ENCODE measurements at regions not wholly inside any gene's neighbourhood (a gene's known extent, or its start where the extent isn't known, plus 50 kb on each side); places are given as distances from the start of the nearest gene placed in this dataset.

- TF ChIP-seq PML (IDR thresholded peaks at IDR 0.05; ENCODE audit: low read length) (no peak), MAX (IDR thresholded peaks at IDR 0.05; ENCODE audit: low read depth, low read length) (no peak), TCF3 (IDR thresholded peaks at IDR 0.05; ENCODE audit: borderline replicate concordance, insufficient read depth, low read depth, low read length) (no peak), RB1 (IDR thresholded peaks at IDR 0.05; ENCODE audit: borderline replicate concordance) (no peak), LARP7 (IDR thresholded peaks at IDR 0.05) (no peak), CHD2 (IDR thresholded peaks at IDR 0.05; ENCODE audit: borderline replicate concordance, low read depth, low read length) (no peak), BRCA1 (IDR thresholded peaks at IDR 0.05; ENCODE audit: low read depth, low read length) (no peak)
Measured at GRCh38 chr1:184910691-184911091, 63.6 kb downstream of the NIBAN1 start (continued).

GRCh38 chr1:184910005-184910404 is 64.3 kb downstream of the NIBAN1 start:
- POLR2A ChIA-PET, result no interaction called here
- SMC1A ChIA-PET (ENCODE audit: uncharacterized antibody, unreplicated experiment), result interaction anchor here (1.0 to 1.5 kb wide), 3 partner anchors 10 to 27 kb away, joined by 3 to 4 read pairs (median 4); no protein-coding TSS in a partner anchor
- CTCF ChIA-PET, result interaction anchor here (1.5 kb wide), 1 partner anchor 105 kb away, joined by 4 read pairs; no protein-coding TSS in a partner anchor
- no peak for DNase-seq (ENCODE audit: low read depth, low spot score)
- H3K9ac ChIP-seq (ENCODE audit: control insufficient read depth, insufficient read depth, low read length), result no peak overlapping the region
- H2AFZ ChIP-seq (ENCODE audit: control insufficient read depth, low read depth, low read length), result no peak overlapping the region
- H3K4me3 ChIP-seq, result no peak overlapping the region
- H3K4me1 ChIP-seq (ENCODE audit: control insufficient read depth, insufficient read depth, low read length), result peaks cover 7% of the 10 kb centered on the region
- intact Hi-C loops (cut with micrococcal nuclease; ENCODE audit: unreplicated experiment), result no loop called here
- WGBS (ENCODE audit: insufficient coverage, insufficient replicate concordance, low lambda C conversion rate, missing lambda C conversion rate), result 52% methylated on average over 2 of the region's 2 CpGs
- no peak overlapping the region for H3K4me2 ChIP-seq (ENCODE audit: control insufficient read depth, insufficient read depth)
- in situ Hi-C loops (cut with MboI), result no loop called here
- H3K36me3 ChIP-seq (ENCODE audit: control insufficient read depth in 2 of 2, insufficient read depth in 2 of 2, low read length in 1 of 2), result no peaks in the 10 kb centered on the region
- RAD21 ChIA-PET (ENCODE audit: unreplicated experiment), result no interaction called here
- no peaks in the 10 kb centered on the region for H3K27me3 ChIP-seq (replicated peaks in 1 of 2; ENCODE audit: control insufficient read depth in 2 of 2, insufficient read depth in 2 of 2, low read length in 1 of 2)
- no peaks in the 10 kb centered on the region for H4K20me1 ChIP-seq (ENCODE audit: control insufficient read depth, insufficient read depth)
- ATAC-seq, result no peak
- FAIRE-seq, result no peak
- H3K79me2 ChIP-seq (ENCODE audit: control insufficient read depth, insufficient read depth, low read length), result no peaks in the 10 kb centered on the region
- H3K9me3 ChIP-seq (replicated peaks; ENCODE audit: control insufficient read depth, insufficient read depth, low read length), result no peaks in the 10 kb centered on the region
- BruUV-seq (replicated peaks), result no TSS peak
- no peak overlapping the region for H3K27ac ChIP-seq (ENCODE audit: control insufficient read depth, insufficient read depth)
- no peak for TF ChIP-seq IKZF2 (IDR thresholded peaks at IDR 0.05)
- no peak for TF ChIP-seq SRF (IDR thresholded peaks at IDR 0.05; ENCODE audit: low read depth in 2 of 2, low read length in 2 of 2)
- TF ChIP-seq E2F8 (IDR thresholded peaks at IDR 0.05; ENCODE audit: low read depth, partially characterized antibody), result no peak
- TF ChIP-seq ATF2 (IDR thresholded peaks at IDR 0.05; ENCODE audit: low read length), result no peak
- TF ChIP-seq TCF12 (IDR thresholded peaks at IDR 0.05; ENCODE audit: low read depth, low read length), result no peak
- TF ChIP-seq RCOR1 (conservative IDR thresholded peaks at IDR 0.05; ENCODE audit: low read depth, low read length), result no peak
- no peak for TF ChIP-seq FOS (IDR thresholded peaks at IDR 0.05; ENCODE audit: borderline replicate concordance, extremely low read depth, insufficient read length)
- no peak for TF ChIP-seq CUX1 (IDR thresholded peaks at IDR 0.05; ENCODE audit: insufficient replicate concordance, low read depth, low read length)

Data from GM12878 (cell line).